ENCODE measurements at regions not wholly inside any gene's neighbourhood (a gene's known extent, or its start where the extent isn't known, plus 50 kb on each side); places are given as distances from the start of the nearest gene placed in this dataset.
"Not testable (repeated sequence)": the region's sequence is repeated elsewhere in the genome, so short reads cannot be mapped to it uniquely, and the experiment has no call there.

DNA sequence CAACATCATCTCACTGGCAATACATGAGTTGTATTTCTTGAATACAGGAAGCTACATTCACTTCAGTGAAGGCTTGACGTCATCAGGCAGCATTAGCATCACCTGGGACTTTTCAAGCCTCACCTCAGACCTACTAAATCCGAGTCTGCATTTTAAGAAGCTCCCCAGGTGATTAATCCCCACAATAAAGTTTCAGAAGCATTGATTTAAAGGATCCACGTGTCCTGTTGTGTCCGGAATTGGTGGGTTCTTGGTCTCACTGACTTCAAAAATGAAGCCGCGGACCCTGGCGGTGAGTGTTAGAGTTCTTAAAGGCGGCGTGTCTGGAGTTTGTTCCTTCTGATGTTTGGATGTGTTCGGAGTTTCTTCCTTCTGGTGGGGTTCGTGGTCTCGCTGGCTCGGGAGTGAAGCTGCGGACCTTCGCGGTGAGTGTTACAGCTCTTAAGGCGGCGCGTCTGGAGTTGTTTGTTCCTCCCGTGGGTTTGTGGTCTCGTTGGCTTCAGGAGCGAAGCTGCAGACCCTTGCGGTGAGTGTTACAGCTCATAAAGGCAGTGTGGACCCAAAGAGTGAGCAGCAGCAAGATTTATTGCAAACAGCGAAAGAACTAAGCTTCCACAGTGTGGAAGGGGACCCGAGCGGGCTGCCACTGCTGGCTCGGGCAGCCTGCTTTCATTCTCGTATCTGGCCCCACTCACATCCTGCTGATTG, 121.3 kb upstream of the ANKH start:
- WGBS, 2 experiments (ENCODE audit: extremely low coverage in 1 of 2, insufficient coverage in 1 of 2, insufficient read length in 1 of 2, insufficient replicate concordance in 2 of 2, low coverage in 1 of 2, low lambda C conversion rate in 2 of 2, missing lambda C conversion rate in 1 of 2): 91% methylated on average over 28 of the region's 28 CpGs; no CpG with 5 or more reads in 1 of the 2 experiments
- H3K9me3 ChIP-seq (ENCODE audit: insufficient read depth in 2 of 2, low read depth in 1 of 2, low read length in 1 of 2); H2BK12ac ChIP-seq (ENCODE audit: low read depth, low read length); POLR2A ChIA-PET (ENCODE audit: partially characterized antibody); H3K4me1 ChIP-seq (replicated peaks in 1 of 4; ENCODE audit: control insufficient read depth in 3 of 4, insufficient read depth in 4 of 4, low read length in 3 of 4); H3K56ac ChIP-seq (replicated peaks; ENCODE audit: insufficient read length, low read depth, low read length); H2AFZ ChIP-seq (ENCODE audit: low read length); H3K27ac ChIP-seq (ENCODE audit: low read depth, low read length); H3K79me2 ChIP-seq (ENCODE audit: control insufficient read depth in 1 of 2, insufficient read depth in 2 of 2, low read length in 2 of 2); H3K36me3 ChIP-seq (ENCODE audit: control insufficient read depth in 2 of 4, insufficient read depth in 4 of 4, low read length in 3 of 4); H3K4me3 ChIP-seq (ENCODE audit: extremely low read depth in 1 of 4, insufficient read depth in 2 of 4, low read depth in 3 of 4, low read length in 4 of 4); H3K79me1 ChIP-seq (ENCODE audit: low read depth, low read length); H2BK15ac ChIP-seq (ENCODE audit: low read length); H2AK5ac ChIP-seq (ENCODE audit: low read depth, low read length); H4K8ac ChIP-seq (ENCODE audit: extremely low read depth, insufficient read depth, low read length); DNase-seq (ENCODE audit: low read depth in 1 of 2, low spot score in 2 of 2); H4K91ac ChIP-seq (replicated peaks; ENCODE audit: insufficient read length, low read length); H3K4ac ChIP-seq (replicated peaks; ENCODE audit: insufficient read length, low read depth, low read length); FAIRE-seq; H3K4me2 ChIP-seq (ENCODE audit: insufficient read depth in 1 of 2, low read depth in 2 of 2, low read length in 2 of 2); H3K27me3 ChIP-seq (replicated peaks in 1 of 4; ENCODE audit: control insufficient read depth in 3 of 4, extremely low read depth in 1 of 4, insufficient read depth in 3 of 4, low read length in 3 of 4); H2BK20ac ChIP-seq (ENCODE audit: low read length); H3K18ac ChIP-seq (ENCODE audit: extremely low read depth, low read length); H3K23ac ChIP-seq (ENCODE audit: insufficient read length); H3K23me2 ChIP-seq (ENCODE audit: low read depth, low read length); H3K9ac ChIP-seq (replicated peaks in 1 of 4; ENCODE audit: extremely low read depth in 1 of 4, low read depth in 3 of 4, low read length in 3 of 4); H4K5ac ChIP-seq (ENCODE audit: insufficient read length, low read depth, low read length); H2BK120ac ChIP-seq (replicated peaks; ENCODE audit: low read depth, low read length); H2BK5ac ChIP-seq (ENCODE audit: low read depth, low read length); H4K20me1 ChIP-seq (replicated peaks in 1 of 2; ENCODE audit: control insufficient read depth in 1 of 2, insufficient read depth in 2 of 2, low read length in 2 of 2); H3K14ac ChIP-seq (ENCODE audit: insufficient read length): not testable (repeated sequence)
- CTCF ChIA-PET (ENCODE audit: partially characterized antibody): interaction anchor here (1.0 to 3.4 kb wide), 4 partner anchors 11 to 290 kb away, joined by 3 to 17 read pairs (median 4); no protein-coding TSS in a partner anchor

All from H1 (cell line).